HG03354 (cell line): ENCODE measurements at regions not wholly inside any gene's neighbourhood (a gene's known extent, or its start where the extent isn't known, plus 50 kb on each side); places are given as distances from the start of the nearest gene placed in this dataset.
"Not testable (repeated sequence)": the region's sequence is repeated elsewhere in the genome, so short reads cannot be mapped to it uniquely, and the experiment has no call there.

Experiments
- ATAC-seq: cut with Tn5 transposase; IDR thresholded peaks from one replicate; pipeline ENCODE4 v1.9.1; 2021; ENCODE audit warnings: mild to moderate bottlenecking; ENCODE audit not compliant: unreplicated experiment, poor library complexity, severe bottlenecking

DNA sequence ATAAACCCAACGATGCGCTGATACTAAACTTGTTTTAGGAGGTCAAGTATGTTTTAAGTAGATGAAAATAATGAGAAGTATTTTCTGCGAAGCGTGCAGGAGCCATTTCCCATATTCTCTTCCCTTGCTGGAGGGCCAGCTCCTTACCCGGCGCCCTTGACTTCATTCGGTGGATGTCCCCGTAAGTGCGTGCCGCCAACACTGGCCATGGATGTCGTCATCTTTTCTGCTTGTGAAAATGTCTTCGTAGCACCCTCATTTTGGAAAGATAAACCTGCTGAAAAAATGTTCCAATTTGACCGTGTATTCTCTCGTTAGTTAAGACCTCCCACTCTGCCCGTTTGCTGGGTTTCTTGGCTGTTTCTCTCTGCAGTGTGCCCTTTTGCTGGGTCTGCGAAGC, 127.5 kb downstream of the RTP5 start:
- ATAC-seq = no peak

DNA sequence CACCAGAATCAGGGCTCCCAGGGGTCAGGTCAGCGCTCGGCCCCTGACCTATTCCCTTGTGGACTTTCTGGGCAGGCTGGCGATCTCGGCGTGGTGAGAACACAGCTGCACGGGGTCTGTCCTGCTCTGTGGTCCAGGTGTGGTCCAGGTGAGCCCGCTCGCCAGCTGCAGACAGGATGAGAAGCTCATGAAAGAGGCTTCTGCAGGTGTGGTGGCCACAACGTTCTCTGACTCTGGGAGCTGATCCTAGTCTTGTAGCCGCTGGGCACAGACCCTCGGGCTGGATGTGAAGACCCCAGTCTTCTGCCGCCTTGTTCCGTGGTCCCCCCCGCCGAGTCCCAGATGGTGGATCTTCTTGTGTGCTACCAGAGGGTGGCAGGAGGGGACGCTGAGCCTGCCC, 129.7 kb downstream of the RTP5 start:
- ATAC-seq = no peak

DNA sequence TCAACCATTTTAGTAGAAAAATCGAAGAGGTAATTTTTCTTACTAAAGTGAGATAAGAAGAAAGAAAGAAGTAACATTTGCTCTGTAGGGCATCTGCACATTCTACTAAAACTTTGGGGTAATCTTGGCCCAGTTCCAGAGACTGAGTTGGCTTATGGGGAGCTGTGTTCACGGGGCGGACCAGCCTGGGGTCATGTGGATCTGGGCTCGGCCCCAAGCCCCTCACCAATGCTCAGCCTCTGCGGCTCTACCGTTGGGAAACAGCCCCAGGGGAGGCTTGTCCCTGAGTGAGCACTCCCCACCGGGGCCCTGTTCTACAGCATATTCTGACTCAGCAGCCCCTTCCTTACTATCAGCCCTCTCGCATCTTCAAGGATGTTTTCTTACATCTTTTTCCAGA, 132.3 kb downstream of the RTP5 start:
- ATAC-seq = no peak

DNA sequence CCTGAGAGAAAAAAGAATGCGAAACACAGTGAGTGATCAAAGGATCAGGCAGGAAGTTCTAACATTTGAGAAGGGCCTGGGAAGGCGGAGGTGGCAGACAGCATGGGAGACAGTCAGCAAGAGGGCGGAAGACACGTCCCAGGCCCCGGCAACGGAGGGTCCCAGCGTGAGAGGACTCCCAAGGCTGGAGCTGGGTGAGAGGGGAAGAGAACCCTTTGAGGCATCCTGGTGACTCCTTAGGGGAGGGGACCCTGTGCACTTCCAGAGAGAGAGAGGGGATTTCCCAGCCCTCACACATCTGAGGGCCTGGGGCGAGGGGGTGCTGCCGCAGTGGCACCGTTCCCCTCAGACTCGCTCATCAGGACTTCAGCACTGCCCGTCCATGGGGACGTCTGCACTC, 133.4 kb downstream of the RTP5 start:
- ATAC-seq = no peak

DNA sequence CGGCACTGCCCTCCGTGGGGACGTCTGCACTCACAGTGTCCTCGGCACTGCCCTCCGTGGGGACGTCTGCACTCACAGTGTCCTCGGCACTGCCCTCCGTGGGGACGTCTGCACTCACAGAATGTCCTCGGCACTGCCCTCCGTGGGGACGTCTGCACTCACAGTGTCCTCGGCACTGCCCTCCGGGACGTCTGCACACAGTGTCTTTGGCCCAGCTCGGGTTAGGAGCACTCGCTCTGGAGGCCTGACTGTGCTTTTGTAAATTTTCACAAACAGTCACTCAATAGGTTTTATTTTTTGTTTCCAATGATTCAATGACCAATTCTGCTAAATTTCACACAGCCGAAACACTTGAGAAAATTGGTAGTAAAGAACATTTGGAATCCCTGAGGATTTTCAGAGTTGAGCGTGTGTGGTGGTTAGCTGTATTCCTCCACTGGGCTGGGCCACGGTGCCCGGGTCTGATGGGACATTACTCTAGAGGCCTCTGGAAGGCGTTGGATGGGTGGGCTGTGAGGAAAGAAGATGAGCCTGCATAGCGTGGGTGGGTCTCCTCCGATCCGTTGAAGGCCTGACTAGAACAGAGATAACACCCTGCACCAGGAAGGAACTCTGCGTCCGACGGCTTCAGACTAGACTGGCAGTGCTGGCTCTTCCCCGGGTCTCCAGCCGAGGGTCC, 134.8 kb downstream of the RTP5 start:
- ATAC-seq = no peak

DNA sequence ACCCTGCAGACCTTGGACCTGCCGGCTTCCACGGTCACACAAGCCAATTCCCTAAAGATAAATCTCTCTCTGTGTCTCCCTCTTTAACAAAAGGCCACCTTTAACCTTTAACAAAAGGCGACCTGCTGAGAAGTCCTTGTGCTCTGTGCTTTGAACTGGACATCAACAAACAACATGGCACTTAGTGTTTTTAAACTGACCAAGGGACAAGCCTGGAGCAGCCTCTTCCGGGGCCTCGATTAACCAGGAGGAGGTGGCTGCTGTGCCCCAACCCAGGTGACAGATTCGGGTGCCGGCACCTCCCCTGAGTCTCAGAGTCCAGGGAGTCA, 135.3 kb downstream of the RTP5 start:
- ATAC-seq = no peak

DNA sequence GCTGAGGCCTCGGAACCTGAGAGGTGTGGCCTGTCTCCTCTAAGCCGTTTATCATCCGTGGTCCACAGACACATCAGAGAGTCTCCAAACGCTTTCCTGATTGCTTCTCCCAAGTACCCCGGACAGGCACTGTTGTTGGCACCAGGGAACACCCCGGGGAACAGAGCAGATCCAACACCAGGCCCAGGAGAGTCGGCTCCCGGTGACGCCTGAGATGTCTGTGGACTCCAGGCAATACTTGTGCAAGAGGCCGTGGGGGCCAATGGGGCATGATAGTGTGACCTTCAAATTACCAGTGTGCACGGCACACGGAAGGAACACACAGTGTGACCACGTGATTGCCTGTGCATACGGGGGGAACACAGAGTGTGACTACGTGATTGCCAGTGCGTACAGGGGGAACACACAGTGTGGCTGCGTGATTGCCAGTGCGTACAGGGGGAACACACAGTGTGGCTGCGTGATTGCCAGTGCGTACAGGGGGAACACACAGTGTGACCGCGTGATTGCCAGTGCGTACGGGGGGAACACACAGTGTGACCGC, 136.6 kb downstream of the RTP5 start:
- ATAC-seq = not testable (repeated sequence)

DNA sequence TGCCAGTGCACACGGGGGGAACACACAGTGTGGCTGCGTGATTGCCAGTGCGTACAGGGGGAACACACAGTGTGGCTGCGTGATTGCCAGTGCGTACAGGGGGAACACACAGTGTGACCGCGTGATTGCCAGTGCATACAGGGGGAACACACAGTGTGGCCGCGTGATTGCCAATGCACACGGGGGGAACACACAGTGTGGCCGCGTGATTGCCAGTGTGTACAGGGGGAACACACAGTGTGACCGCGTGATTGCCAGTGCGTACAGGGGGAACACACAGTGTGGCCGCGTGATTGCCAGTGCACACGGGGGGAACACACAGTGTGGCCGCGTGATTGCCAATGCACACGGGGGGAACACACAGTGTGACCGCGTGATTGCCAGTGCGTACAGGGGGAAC, 139.4 kb downstream of the RTP5 start:
- not testable (repeated sequence) for ATAC-seq

DNA sequence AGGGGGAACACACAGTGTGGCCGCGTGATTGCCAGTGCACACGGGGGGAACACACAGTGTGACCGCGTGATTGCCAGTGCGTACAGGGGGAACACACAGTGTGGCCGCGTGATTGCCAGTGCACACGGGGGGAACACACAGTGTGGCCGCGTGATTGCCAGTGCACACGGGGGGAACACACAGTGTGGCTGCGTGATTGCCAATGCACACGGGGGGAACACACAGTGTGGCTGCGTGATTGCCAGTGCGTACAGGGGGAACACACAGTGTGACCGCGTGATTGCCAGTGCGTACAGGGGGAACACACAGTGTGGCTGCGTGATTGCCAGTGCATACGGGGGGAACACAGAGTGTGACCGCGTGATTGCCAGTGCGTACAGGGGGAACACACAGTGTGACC, 140.3 kb downstream of the RTP5 start:
- not testable (repeated sequence) for ATAC-seq

DNA sequence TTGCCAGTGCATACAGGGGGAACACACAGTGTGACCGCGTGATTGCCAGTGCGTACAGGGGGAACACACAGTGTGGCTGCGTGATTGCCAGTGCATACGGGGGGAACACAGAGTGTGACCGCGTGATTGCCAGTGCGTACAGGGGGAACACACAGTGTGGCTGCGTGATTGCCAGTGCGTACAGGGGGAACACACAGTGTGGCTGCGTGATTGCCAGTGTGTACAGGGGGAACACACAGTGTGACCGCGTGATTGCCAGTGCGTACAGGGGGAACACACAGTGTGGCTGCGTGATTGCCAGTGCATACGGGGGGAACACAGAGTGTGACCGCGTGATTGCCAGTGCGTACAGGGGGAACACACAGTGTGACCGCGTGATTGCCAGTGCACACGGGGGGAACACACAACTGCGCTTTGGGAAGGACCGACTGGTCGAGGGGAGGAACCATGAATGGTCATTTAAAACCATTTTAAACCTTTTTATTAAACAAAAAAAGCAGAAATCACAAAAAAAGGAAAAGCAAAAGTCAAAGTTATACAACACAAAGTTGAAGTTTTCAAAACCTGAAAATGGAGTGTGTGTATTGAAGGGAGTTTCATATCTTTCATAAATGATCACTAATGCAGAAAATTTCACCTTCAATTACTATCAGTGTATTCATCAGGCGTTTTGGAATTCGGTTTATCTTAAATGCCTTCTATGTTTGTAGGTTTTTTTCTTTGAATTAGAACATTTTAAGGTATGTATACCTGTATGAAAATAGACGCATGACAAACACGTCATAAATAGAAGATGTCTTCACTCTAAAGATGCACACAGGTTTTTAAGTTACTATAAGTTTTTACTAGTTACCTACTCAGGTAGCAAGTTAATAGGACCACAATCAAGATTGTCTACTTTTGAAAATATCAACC, 141.0 kb downstream of the RTP5 start:
- not testable (repeated sequence) for ATAC-seq

DNA sequence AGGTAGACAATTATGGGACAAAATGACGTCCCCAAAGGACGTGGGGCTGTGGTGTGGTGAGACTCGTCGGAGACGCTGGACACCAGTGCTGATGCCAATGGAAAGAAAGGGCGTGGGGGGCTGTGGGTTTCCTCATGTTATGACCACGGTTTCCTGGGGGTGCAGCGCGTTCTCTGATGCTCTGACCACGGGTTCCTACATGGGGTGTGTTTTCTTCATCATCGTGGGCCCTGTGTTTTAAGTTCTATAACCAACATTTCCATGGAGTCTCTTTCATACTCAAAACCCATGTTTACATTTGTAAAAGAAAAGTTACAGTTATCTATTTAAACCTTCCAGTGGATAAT, 141.6 kb downstream of the RTP5 start:
- no peak for ATAC-seq

DNA sequence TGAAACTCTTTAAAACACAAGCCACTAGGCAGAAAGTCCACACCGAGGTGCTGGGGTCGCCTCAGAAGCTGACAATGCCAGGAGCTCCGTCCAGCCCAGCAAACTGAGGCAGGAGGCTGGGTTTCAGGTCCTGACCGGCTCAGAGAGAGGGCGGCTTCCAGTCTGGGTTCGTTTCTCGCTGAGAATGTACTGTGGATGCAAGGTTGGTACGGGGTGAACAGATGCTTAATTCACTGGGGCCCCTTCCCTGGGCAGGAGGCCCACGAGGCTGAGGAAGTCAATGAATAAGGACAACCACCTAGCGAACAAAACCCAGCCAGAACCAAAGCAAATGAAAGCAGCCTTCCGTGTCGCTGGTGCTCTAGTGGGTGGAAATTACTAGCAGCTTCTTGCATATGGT, 142.0 kb downstream of the RTP5 start:
- no peak for ATAC-seq

DNA sequence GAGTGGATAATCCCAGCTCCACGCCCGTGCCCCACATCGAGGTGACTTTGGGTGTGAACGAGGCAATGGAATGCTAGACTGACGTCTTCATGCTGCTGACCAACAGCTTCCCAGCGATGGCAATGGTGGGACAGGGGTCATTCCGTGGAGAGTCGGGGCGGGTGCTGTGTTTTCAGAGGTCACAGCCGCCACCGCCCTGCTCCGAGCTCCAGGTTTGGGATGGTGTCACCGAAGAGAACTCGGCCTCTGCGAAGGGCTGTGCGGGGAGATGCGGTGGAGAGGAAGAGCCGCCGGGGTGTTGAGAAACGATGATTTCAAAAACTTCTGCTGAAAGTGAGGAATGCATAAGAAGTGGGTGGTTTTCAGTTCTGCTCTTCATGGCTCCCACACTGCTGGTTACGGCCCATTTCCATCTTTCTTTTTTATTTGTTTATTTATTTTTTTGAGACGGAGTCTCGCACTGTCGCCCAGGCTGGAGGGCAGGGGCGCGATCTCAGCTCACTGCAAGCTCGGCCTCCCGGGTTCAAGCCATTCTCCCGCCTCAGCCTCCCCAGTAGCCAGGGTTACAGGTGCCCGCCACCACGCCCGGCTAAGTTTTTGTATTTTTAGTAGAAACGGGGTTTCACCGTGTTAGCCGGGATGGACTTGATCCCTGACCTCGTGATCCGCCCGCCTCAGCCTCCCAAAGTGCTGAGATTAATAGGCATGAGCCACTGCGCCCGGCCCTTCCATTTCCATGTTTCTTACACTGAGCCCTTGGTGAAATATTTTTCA, 142.6 kb downstream of the RTP5 start:
- ATAC-seq = no peak

DNA sequence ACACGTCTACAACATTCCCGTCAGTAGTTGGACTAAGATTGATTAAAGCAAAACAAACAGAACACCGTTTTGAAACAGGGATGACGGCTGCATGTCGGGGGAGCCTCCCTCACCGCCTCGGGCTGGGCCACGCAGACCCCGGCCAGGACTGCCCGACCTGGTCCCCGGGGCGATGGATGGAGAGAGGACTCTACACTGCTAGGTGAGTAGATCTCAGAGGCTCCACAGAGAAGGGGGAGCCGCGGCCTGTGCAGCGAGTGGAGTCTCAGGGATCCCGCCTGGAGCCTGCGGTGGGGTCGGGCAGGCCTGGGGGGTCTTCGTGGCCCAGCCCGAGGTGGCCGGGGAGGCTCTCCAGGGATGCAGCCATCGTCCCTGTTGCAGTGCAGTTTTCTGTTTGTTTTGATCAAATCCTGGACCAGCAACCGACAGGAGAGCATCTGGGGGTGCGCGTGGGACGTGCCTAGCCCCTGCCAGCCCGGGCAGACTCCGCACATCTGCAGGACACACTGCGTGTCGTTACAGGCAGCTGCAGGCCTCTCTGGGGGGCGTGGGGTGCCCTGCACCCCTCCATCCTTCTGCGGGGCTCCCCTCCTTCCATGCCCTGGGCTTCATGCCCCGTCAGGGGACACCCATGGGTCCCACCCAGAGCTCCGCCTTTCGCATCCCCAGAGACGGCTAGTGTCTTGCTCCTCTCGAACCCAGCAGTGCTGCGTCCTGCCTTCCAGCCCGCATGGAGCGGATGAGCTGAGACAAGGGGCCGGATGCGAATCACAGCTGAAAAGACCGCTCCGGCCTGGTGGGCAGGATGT, 143.6 kb downstream of the RTP5 start:
- no peak for ATAC-seq

DNA sequence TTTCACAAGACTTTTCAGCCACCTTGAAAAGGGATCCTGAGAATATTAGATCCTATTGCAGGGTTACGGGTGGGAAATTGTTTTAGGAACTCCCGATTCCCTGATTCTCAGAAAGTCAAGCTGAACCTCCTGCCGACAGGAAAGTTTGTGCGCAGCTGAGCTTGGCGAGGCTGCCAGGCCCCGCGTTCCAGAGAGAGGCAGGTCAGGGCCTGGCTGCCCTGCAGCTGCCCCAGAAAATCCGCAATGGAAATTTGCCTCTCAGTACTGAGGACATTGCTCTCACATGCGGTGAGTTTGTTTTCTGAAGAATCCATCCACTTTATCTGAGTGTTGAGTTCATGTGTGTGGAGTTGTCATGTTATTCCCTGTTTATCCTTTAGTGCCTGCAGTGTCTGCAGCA, 144.2 kb downstream of the RTP5 start:
- no peak for ATAC-seq

DNA sequence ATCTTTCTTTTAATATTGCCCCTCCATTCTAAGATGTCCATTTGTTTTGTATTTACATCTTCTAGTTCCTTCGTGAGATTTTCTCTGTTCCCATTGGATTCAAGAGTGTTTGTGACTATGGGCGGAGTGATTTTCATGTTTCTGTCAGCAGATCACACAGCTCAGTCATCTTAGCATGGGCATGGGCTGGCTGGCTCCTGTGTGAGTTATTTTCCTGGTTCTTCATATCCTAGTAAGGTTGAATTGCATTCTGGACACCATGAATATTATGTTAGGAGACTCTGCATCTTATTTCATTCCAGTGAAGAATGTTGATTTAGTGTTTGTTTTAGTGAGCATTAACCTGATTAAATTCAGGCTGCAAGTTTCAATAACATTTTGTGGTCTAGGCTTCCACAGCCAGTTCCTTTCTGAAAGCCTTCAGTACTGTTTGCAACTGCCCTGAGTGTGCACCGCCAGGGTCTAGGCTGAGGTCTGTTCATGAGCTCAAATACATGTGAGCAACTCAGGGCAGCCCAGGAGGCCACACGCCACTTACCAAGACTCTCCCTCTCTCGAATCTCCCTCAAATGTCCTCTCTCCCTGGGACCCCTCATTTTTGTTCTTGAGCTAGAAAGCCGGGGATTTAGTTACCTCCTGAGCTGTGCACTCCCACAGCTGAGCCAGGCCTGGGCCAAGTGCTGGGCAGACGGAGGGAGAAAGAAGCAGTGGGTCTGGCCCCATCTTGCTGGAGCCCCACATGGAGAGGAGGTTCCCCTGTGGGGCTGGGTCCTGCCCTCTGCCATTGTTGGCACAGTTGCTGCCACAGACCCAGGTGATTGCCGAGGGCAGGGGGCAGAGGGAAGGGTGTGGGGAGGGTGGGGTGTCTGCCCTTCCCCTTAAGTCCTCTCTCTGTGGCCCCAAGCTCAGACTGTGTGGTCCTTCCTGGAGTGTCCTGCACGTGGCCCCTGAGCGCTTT, 145.9 kb downstream of the RTP5 start:
- no peak for ATAC-seq

DNA sequence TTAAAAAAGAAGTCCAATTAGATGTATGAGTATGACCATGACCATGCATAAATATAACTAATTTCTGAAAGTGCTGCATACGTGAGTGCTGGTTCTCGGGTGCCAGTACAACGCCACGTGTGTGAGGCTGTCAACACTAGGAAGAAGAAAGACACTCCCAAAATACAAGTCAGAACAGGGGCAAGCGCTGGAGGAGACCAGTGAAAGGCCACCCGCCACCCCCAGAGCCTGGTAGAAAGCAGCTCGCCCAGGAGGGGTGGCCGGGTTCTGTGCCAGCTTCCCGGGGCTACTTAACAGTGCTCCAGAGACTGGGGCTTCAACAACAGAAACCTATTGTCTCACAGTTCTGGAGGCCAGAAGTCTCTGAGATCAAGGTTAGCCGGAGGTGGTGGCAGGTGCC, 147.6 kb downstream of the RTP5 start:
- ATAC-seq = no peak

DNA sequence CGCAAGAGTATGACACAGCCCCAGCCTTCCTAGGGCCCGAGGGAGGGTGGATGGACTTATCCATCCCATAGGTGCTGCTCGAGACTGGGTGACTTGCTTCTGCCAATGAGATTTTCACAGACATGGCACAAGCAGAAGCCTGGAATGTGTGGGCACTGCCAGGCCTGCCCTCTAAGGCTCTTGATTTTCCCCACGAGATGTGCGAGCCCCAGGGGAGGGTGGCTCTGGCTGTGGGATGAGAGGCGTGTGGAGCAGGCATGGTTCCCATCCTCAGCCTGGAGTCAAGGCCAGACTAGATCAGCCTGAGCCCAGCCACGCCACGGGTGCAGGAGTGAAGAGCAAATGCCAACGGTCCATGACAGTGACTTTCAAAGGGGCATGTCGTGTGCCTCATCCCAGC, 148.9 kb downstream of the RTP5 start:
- not testable (repeated sequence) for ATAC-seq

DNA sequence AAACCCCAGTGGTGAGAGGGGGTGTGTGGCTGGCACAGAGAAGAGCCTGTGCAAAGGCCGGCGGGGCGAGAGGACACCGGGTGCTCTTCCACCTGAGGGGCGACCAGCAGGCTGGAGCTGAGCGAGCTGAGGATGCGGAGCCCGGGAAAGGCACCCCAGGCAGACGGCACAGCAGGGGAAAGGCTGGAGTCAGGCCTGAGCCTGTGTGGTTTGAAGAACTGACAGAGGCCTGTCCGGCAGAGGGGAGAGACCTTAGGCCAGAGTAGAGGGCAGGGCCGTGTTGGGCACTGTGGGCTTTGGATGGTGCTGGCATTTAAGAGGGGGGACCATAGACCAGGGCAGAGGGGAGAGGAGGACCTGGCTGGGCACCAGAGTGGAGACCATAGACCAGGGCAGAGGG, 149.8 kb downstream of the RTP5 start:
- no peak for ATAC-seq
